WERI-Rb-1 (cell line): ENCODE measurements at regions not wholly inside any gene's neighbourhood (a gene's known extent, or its start where the extent isn't known, plus 50 kb on each side); places are given as distances from the start of the nearest gene placed in this dataset.

ENCODE experiments used
- DNase-seq: peaks from one replicate; pipeline ENCODE4 v3.0.0-alpha.2; 2020
- H3K27ac ChIP-seq: fragments of 250-450 bp; sonication (Bioruptor Pico); 2 replicates; pipeline ENCODE4 v1.5.1; 2020; ENCODE audit warnings: mild to moderate bottlenecking, moderate library complexity
- H3K27me3 ChIP-seq: fragments of 250-450 bp; sonication (Bioruptor Pico); 2 replicates; pipeline ENCODE4 v1.5.1; 2021; ENCODE audit warnings: mild to moderate bottlenecking, low read depth, moderate library complexity; ENCODE audit not compliant: insufficient read depth, severe bottlenecking
- H3K36me3 ChIP-seq: fragments of 250-450 bp; sonication (Bioruptor Pico); 2 replicates; pipeline ENCODE4 v1.5.1; 2020; ENCODE audit warnings: mild to moderate bottlenecking, moderate library complexity
- H3K4me3 ChIP-seq: 2 replicates; pipeline ENCODE4 v1.5.1; 2011; ENCODE audit warnings: low read depth, mild to moderate bottlenecking, control low read depth, low read length
- H3K9me3 ChIP-seq: fragments of 250-450 bp; sonication (Bioruptor Pico); 2 replicates; pipeline ENCODE4 v1.5.1; 2021; ENCODE audit warnings: mild to moderate bottlenecking, moderate library complexity; ENCODE audit not compliant: severe bottlenecking
- CTCF ChIP-seq: IDR thresholded peaks from 2 replicates; pipeline ENCODE4 v1.5.1; 2011; ENCODE audit warnings: low read depth, mild to moderate bottlenecking, control low read depth, inconsistent platforms, low read length

- Histone ChIP-seq H3K27me3 (no peaks in the 10 kb centered on the region), H3K9me3 (no peaks in the 10 kb centered on the region), H3K4me3 (no peak overlapping the region), H3K36me3 (no peaks in the 10 kb centered on the region), H3K27ac (no peak overlapping the region)
- TF ChIP-seq CTCF: no peak
- no peak for DNase-seq
Observed at GRCh38 chr3:30293621-30294240, 312.7 kb upstream of the TGFBR2 start.

- Histone ChIP-seq H3K27me3 (no peaks in the 10 kb centered on the region), H3K36me3 (no peaks in the 10 kb centered on the region), H3K27ac (no peak overlapping the region), H3K9me3 (no peaks in the 10 kb centered on the region), H3K4me3 (no peak overlapping the region)
- DNase-seq: no peak
- no peak for TF ChIP-seq CTCF
Observed at GRCh38 chr3:30294241-30294667, 312.1 kb upstream of the TGFBR2 start.

- no peaks in the 10 kb centered on the region for H3K27me3 ChIP-seq
- no peak overlapping the region for H3K4me3 ChIP-seq
- H3K27ac ChIP-seq: no peak overlapping the region
- no peaks in the 10 kb centered on the region for H3K36me3 ChIP-seq
- no peaks in the 10 kb centered on the region for H3K9me3 ChIP-seq
- no peak for TF ChIP-seq CTCF
- no peak for DNase-seq
Observed at GRCh38 chr3:30297112-30297511, 309.3 kb upstream of the TGFBR2 start.

GRCh38 chr3:30299674-30300385, 306.6 kb upstream of the TGFBR2 start:
- no peak for DNase-seq
- no peaks in the 10 kb centered on the region for H3K9me3 ChIP-seq
- no peak for TF ChIP-seq CTCF
- no peak overlapping the region for H3K27ac ChIP-seq
- H3K36me3 ChIP-seq: no peaks in the 10 kb centered on the region
- no peaks in the 10 kb centered on the region for H3K27me3 ChIP-seq
- H3K4me3 ChIP-seq: no peak overlapping the region

- no peak for TF ChIP-seq CTCF
- no peaks in the 10 kb centered on the region for H3K9me3 ChIP-seq
- H3K27me3 ChIP-seq: no peaks in the 10 kb centered on the region
- no peaks in the 10 kb centered on the region for H3K36me3 ChIP-seq
- no peak overlapping the region for H3K27ac ChIP-seq
- H3K4me3 ChIP-seq: no peak overlapping the region
- no peak for DNase-seq
Observed at GRCh38 chr3:30300809-30301208, 305.6 kb upstream of the TGFBR2 start.
